GM10266 (cell line): ENCODE measurements at regions not wholly inside any gene's neighbourhood (a gene's known extent, or its start where the extent isn't known, plus 50 kb on each side); places are given as distances from the start of the nearest gene placed in this dataset.

ENCODE experiments used
- DNase-seq: peaks from one replicate; pipeline ENCODE4 v3.0.0; 2012; ENCODE audit errors: extremely low spot score
- CTCF ChIP-seq: IDR thresholded peaks from 2 replicates; pipeline ENCODE4 v1.5.1; 2012; ENCODE audit warnings: mild to moderate bottlenecking, low read depth; ENCODE audit not compliant: control insufficient read depth, insufficient read depth; ENCODE audit errors: missing control alignments

GRCh38 chr11:119843877-119844276 lies 114.9 kb upstream of the NECTIN1 start:
- DNase-seq, result no peak
- TF ChIP-seq CTCF, result no peak

- DNase-seq, result no peak
- no peak for TF ChIP-seq CTCF
Measured at GRCh38 chr11:119842731-119843130, 113.7 kb upstream of the NECTIN1 start.

- DNase-seq, result no peak
- no peak for TF ChIP-seq CTCF
Measured at GRCh38 chr11:119839476-119840133, 110.6 kb upstream of the NECTIN1 start.

- DNase-seq, result no peak
- TF ChIP-seq CTCF, result no peak
Measured at GRCh38 chr11:119835753-119836152, 106.8 kb upstream of the NECTIN1 start.

GRCh38 chr11:119832202-119832935 lies 103.4 kb upstream of the NECTIN1 start:
- DNase-seq, result no peak
- TF ChIP-seq CTCF, result no peak

GRCh38 chr11:119831011-119831410 lies 102.0 kb upstream of the NECTIN1 start:
- no peak for TF ChIP-seq CTCF
- no peak for DNase-seq

GRCh38 chr11:119830400-119830799 lies 101.4 kb upstream of the NECTIN1 start:
- no peak for DNase-seq
- no peak for TF ChIP-seq CTCF
